Neural cell (in vitro differentiated cells): ENCODE measurements at regions not wholly inside any gene's neighbourhood (a gene's known extent, or its start where the extent isn't known, plus 50 kb on each side); places are given as distances from the start of the nearest gene placed in this dataset.

Experiments
- H2AFZ ChIP-seq: fragments of 200-600, 300-800 bp; sonication (generic), shearing (Covaris generic); 2 replicates; pipeline ENCODE4 v1.6.0; 2014; ENCODE audit warnings: low read depth, mild to moderate bottlenecking, antibody characterized with exemption, low read length, moderate library complexity
- H3F3A ChIP-seq: fragments of 200-600 bp; shearing (Covaris generic); 2 replicates; pipeline ENCODE4 v1.6.1; 2016; ENCODE audit warnings: mild to moderate bottlenecking, moderate library complexity, mixed read lengths, antibody characterized with exemption, low read length; ENCODE audit not compliant: insufficient read depth, poor library complexity, severe bottlenecking
- H3K27ac ChIP-seq: fragments of 200-600, 300-800 bp; sonication (generic), shearing (Covaris generic); 2 replicates; pipeline ENCODE4 v1.5.1; 2014; ENCODE audit warnings: mild to moderate bottlenecking, low read length, moderate library complexity
- H3K27me3 ChIP-seq: fragments of 300-800, 200-600 bp; sonication (generic), shearing (Covaris generic); 2 replicates; pipeline ENCODE4 v1.6.0; 2014; ENCODE audit warnings: mild to moderate bottlenecking, low read depth, low read length, moderate library complexity; ENCODE audit not compliant: insufficient read depth
- H3K36me3 ChIP-seq: fragments of 300-800, 200-600 bp; sonication (generic), shearing (Covaris generic); 2 replicates; pipeline ENCODE4 v1.5.1; 2014; ENCODE audit warnings: mild to moderate bottlenecking, antibody characterized with exemption, low read length, moderate library complexity; ENCODE audit not compliant: insufficient read depth
- H3K4me2 ChIP-seq: fragments of 300-800, 200-600 bp; sonication (generic), shearing (Covaris generic); 2 replicates; pipeline ENCODE4 v1.6.0; 2014; ENCODE audit warnings: mild to moderate bottlenecking, low read length
- H3K4me3 ChIP-seq: fragments of 300-800, 200-600 bp; sonication (generic), shearing (Covaris generic); 2 replicates; pipeline ENCODE4 v1.5.1; 2014; ENCODE audit warnings: mild to moderate bottlenecking, low read length, moderate library complexity
- H3K79me2 ChIP-seq: fragments of 200-600 bp; shearing (Covaris generic); replicated peaks from 2 replicates; pipeline ENCODE4 v1.6.0; 2014; ENCODE audit warnings: mild to moderate bottlenecking, low read length, moderate library complexity; ENCODE audit not compliant: insufficient read depth
- H3K9ac ChIP-seq: fragments of 300-800, 200-600 bp; sonication (generic), shearing (Covaris generic); 2 replicates; pipeline ENCODE4 v1.6.1; 2016; ENCODE audit warnings: mild to moderate bottlenecking, low read length, mixed read lengths
- H3K9me2 ChIP-seq: fragments of 200-600 bp; shearing (Covaris generic); 2 replicates; pipeline ENCODE4 v1.6.1; 2016; ENCODE audit warnings: mild to moderate bottlenecking, low read length, mixed read lengths; ENCODE audit not compliant: insufficient read depth
- H3K9me3 ChIP-seq: fragments of 200-600, 300-800 bp; sonication (generic), shearing (Covaris generic); 2 replicates; pipeline ENCODE4 v1.6.1; 2016; ENCODE audit warnings: mild to moderate bottlenecking, mixed run types, low read length, moderate library complexity, mixed read lengths
- H4K20me1 ChIP-seq: fragments of 200-600 bp; shearing (Covaris generic); 2 replicates; pipeline ENCODE4 v1.6.1; 2016; ENCODE audit warnings: mild to moderate bottlenecking, mixed run types; ENCODE audit not compliant: insufficient read depth
- EP300 ChIP-seq: fragments of 450-650 bp; conservative IDR thresholded peaks from 2 replicates; pipeline ENCODE4 v1.6.1; 2014; ENCODE audit warnings: antibody characterized with exemption, mild to moderate bottlenecking, moderate library complexity; ENCODE audit not compliant: poor library complexity, severe bottlenecking
- EZH2 ChIP-seq: fragments of 200-600, 300-800 bp; shearing (Covaris generic), sonication (generic); IDR thresholded peaks from 2 replicates; pipeline ENCODE4 v1.6.1; 2014; ENCODE audit warnings: antibody characterized with exemption, low read length, borderline replicate concordance, mild to moderate bottlenecking; ENCODE audit not compliant: insufficient read depth, poor library complexity, severe bottlenecking
- MXI1 ChIP-seq: fragments of 450-650 bp; conservative IDR thresholded peaks from 2 replicates; pipeline ENCODE4 v1.6.1; 2014; ENCODE audit warnings: antibody characterized with exemption, mild to moderate bottlenecking; ENCODE audit not compliant: poor library complexity, severe bottlenecking
- POLR2AphosphoS5 ChIP-seq: IDR thresholded peaks from 2 replicates; pipeline ENCODE4 v1.6.1; 2012
- RAD21 ChIP-seq: fragments of 450-650 bp; conservative IDR thresholded peaks from 2 replicates; pipeline ENCODE4 v1.6.1; 2014; ENCODE audit warnings: antibody characterized with exemption, mild to moderate bottlenecking, moderate library complexity
- SMC3 ChIP-seq: fragments of 450-650 bp; conservative IDR thresholded peaks from 2 replicates; pipeline ENCODE4 v1.6.1; 2014; ENCODE audit warnings: antibody characterized with exemption, mild to moderate bottlenecking, moderate library complexity; ENCODE audit not compliant: poor library complexity
- TAF1 ChIP-seq: IDR thresholded peaks from 2 replicates; pipeline ENCODE4 v1.6.1; 2012; ENCODE audit warnings: low read depth
- TF ChIP-seq, protein P1 (sequence below): IDR thresholded peaks from 2 replicates; pipeline ENCODE4 v1.6.1; 2012; ENCODE audit warnings: borderline replicate concordance
- TF ChIP-seq, protein P2 (sequence below): fragments of 450-650 bp; IDR thresholded peaks from 2 replicates; pipeline ENCODE4 v1.5.1; 2014; ENCODE audit warnings: antibody characterized with exemption, mild to moderate bottlenecking, moderate library complexity; ENCODE audit not compliant: poor library complexity, severe bottlenecking

DNA sequence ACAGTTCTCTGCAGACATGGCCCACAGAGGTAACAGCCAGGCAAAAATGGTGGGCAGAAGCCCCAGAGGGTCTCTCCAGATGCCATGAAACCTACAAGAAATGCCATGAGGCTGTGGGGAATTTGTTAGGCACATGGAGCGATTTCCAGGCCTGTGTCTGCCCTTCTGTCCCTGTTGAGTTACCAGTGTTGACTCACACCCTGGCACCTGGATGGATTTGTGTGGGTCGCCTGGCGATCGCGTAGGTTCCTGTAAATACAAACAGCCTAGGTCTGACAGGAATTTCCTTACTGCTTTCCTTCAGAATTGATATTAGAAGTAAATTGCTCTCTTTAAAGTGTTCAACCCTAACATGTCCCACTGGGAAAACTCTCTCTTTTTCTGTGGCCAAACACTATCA is 164.9 kb upstream of the EEPD1 start:
- no peak overlapping the region for H3K4me2 ChIP-seq
- H3K9me3 ChIP-seq = no peaks in the 10 kb centered on the region
- no peak overlapping the region for H2AFZ ChIP-seq
- no peaks in the 10 kb centered on the region for H4K20me1 ChIP-seq
- no peak overlapping the region for H3K4me3 ChIP-seq
- TF ChIP-seq, protein P1, sequence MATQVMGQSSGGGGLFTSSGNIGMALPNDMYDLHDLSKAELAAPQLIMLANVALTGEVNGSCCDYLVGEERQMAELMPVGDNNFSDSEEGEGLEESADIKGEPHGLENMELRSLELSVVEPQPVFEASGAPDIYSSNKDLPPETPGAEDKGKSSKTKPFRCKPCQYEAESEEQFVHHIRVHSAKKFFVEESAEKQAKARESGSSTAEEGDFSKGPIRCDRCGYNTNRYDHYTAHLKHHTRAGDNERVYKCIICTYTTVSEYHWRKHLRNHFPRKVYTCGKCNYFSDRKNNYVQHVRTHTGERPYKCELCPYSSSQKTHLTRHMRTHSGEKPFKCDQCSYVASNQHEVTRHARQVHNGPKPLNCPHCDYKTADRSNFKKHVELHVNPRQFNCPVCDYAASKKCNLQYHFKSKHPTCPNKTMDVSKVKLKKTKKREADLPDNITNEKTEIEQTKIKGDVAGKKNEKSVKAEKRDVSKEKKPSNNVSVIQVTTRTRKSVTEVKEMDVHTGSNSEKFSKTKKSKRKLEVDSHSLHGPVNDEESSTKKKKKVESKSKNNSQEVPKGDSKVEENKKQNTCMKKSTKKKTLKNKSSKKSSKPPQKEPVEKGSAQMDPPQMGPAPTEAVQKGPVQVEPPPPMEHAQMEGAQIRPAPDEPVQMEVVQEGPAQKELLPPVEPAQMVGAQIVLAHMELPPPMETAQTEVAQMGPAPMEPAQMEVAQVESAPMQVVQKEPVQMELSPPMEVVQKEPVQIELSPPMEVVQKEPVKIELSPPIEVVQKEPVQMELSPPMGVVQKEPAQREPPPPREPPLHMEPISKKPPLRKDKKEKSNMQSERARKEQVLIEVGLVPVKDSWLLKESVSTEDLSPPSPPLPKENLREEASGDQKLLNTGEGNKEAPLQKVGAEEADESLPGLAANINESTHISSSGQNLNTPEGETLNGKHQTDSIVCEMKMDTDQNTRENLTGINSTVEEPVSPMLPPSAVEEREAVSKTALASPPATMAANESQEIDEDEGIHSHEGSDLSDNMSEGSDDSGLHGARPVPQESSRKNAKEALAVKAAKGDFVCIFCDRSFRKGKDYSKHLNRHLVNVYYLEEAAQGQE = no peak
- TF ChIP-seq MXI1 (no peak), TAF1 (no peak), SMC3 (no peak), POLR2AphosphoS5 (no peak), EP300 (no peak), RAD21 (no peak)
- TF ChIP-seq, protein P2, sequence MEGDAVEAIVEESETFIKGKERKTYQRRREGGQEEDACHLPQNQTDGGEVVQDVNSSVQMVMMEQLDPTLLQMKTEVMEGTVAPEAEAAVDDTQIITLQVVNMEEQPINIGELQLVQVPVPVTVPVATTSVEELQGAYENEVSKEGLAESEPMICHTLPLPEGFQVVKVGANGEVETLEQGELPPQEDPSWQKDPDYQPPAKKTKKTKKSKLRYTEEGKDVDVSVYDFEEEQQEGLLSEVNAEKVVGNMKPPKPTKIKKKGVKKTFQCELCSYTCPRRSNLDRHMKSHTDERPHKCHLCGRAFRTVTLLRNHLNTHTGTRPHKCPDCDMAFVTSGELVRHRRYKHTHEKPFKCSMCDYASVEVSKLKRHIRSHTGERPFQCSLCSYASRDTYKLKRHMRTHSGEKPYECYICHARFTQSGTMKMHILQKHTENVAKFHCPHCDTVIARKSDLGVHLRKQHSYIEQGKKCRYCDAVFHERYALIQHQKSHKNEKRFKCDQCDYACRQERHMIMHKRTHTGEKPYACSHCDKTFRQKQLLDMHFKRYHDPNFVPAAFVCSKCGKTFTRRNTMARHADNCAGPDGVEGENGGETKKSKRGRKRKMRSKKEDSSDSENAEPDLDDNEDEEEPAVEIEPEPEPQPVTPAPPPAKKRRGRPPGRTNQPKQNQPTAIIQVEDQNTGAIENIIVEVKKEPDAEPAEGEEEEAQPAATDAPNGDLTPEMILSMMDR = no peak
- no peak overlapping the region for H3K9ac ChIP-seq
- no peaks in the 10 kb centered on the region for H3K27me3 ChIP-seq
- no peaks in the 10 kb centered on the region for H3F3A ChIP-seq
- H3K9me2 ChIP-seq = no peaks in the 10 kb centered on the region
- no peaks in the 10 kb centered on the region for H3K36me3 ChIP-seq
- no peaks in the 10 kb centered on the region for H3K79me2 ChIP-seq
- H3K27ac ChIP-seq = no peak overlapping the region

DNA sequence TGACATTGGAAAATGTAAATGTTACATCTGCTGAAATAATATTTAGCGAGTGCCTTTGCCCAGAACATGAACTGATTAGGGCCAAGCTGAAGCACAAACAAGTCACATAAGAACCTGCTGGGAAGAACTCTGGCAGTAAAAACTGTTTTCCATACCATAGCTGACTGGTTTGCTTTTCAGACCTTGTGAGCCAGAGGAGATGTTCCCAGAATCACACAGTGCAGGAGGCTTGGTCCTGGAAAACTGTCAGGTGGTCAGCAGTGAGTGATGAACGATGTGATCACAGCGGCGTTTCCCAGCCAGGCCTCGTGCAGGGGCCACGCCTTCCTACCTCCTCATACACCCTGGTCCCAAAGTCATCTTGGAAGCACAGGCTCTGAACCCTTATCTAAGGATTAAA is 164.2 kb upstream of the EEPD1 start:
- no peaks in the 10 kb centered on the region for H4K20me1 ChIP-seq
- H3K79me2 ChIP-seq = no peaks in the 10 kb centered on the region
- H3F3A ChIP-seq = no peaks in the 10 kb centered on the region
- H3K9me2 ChIP-seq = no peaks in the 10 kb centered on the region
- H3K9me3 ChIP-seq = no peaks in the 10 kb centered on the region
- no peak overlapping the region for H3K4me3 ChIP-seq
- H3K4me2 ChIP-seq = no peak overlapping the region
- H3K9ac ChIP-seq = no peak overlapping the region
- no peak overlapping the region for H2AFZ ChIP-seq
- no peaks in the 10 kb centered on the region for H3K27me3 ChIP-seq
- TF ChIP-seq, protein P2 = no peak
- TF ChIP-seq POLR2AphosphoS5 (no peak), TAF1 (no peak), MXI1 (no peak), EP300 (no peak), RAD21 (no peak), SMC3 (no peak), EZH2 (no peak)
- TF ChIP-seq, protein P1 = no peak
- no peaks in the 10 kb centered on the region for H3K36me3 ChIP-seq
- H3K27ac ChIP-seq = no peak overlapping the region
